ENCODE measurements at regions not wholly inside any gene's neighbourhood (a gene's known extent, or its start where the extent isn't known, plus 50 kb on each side); places are given as distances from the start of the nearest gene placed in this dataset.

GRCh38 chr5:152303841-152304240 lies 101.2 kb downstream of the NMUR2 start:
- Histone ChIP-seq H3K9me3 (no peaks in the 10 kb centered on the region), H3K4me3 (no peak overlapping the region), H3K4me2 (no peak overlapping the region), H3K4me1 (no peaks in the 10 kb centered on the region), H3K27ac (no peak overlapping the region)
- ChIA-PET POLR2A (no interaction called here), CTCF (no interaction called here)
- TF ChIP-seq HOXB5 (CRISPR knock-in tag; IDR thresholded peaks at IDR 0.05) = no peak
- TF ChIP-seq, protein P1, sequence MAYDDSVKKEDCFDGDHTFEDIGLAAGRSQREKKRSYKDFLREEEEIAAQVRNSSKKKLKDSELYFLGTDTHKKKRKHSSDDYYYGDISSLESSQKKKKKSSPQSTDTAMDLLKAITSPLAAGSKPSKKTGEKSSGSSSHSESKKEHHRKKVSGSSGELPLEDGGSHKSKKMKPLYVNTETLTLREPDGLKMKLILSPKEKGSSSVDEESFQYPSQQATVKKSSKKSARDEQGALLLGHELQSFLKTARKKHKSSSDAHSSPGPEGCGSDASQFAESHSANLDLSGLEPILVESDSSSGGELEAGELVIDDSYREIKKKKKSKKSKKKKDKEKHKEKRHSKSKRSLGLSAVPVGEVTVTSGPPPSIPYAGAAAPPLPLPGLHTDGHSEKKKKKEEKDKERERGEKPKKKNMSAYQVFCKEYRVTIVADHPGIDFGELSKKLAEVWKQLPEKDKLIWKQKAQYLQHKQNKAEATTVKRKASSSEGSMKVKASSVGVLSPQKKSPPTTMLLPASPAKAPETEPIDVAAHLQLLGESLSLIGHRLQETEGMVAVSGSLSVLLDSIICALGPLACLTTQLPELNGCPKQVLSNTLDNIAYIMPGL (CRISPR knock-in tag; IDR thresholded peaks at IDR 0.05; ENCODE audit: borderline replicate concordance) = no peak
- no peak for TF ChIP-seq RNF2 (IDR thresholded peaks at IDR 0.05; ENCODE audit: borderline replicate concordance, low read depth)
- no peak for TF ChIP-seq TFCP2L1 (CRISPR knock-in tag; IDR thresholded peaks at IDR 0.05)
- no peak for DNase-seq (ENCODE audit: low read depth in 1 of 2, low spot score in 1 of 2)
- no peak for ATAC-seq
- no peak for FAIRE-seq

- no peak for DNase-seq (ENCODE audit: low read depth in 1 of 2, low spot score in 1 of 2)
- H3K4me2 ChIP-seq = no peak overlapping the region
- H3K27ac ChIP-seq = no peak overlapping the region
- ChIA-PET CTCF (no interaction called here), POLR2A (no interaction called here)
- TF ChIP-seq, protein P1 (CRISPR knock-in tag; IDR thresholded peaks at IDR 0.05; ENCODE audit: borderline replicate concordance) = no peak
- TF ChIP-seq KDM5A (IDR thresholded peaks at IDR 0.05) = no peak
- no peak for TF ChIP-seq ZC3H11A (IDR thresholded peaks at IDR 0.05)
- no peak for TF ChIP-seq HOXA7 (CRISPR knock-in tag; IDR thresholded peaks at IDR 0.05)
- TF ChIP-seq, protein P2, sequence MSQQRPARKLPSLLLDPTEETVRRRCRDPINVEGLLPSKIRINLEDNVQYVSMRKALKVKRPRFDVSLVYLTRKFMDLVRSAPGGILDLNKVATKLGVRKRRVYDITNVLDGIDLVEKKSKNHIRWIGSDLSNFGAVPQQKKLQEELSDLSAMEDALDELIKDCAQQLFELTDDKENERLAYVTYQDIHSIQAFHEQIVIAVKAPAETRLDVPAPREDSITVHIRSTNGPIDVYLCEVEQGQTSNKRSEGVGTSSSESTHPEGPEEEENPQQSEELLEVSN (IDR thresholded peaks at IDR 0.05; ENCODE audit: borderline replicate concordance, low read depth) = no peak
- TF ChIP-seq JUN (IDR thresholded peaks at IDR 0.05) = no peak
- no peak for TF ChIP-seq CHD4 (IDR thresholded peaks at IDR 0.05; ENCODE audit: borderline replicate concordance)
- no peak for TF ChIP-seq HOXB5 (CRISPR knock-in tag; IDR thresholded peaks at IDR 0.05)
- TF ChIP-seq CEBPB (IDR thresholded peaks at IDR 0.05) = no peak
- no peak for TF ChIP-seq TFCP2L1 (CRISPR knock-in tag; IDR thresholded peaks at IDR 0.05)
- no peak for TF ChIP-seq SMC3 (IDR thresholded peaks at IDR 0.05)
- no peak for TF ChIP-seq JUNB (IDR thresholded peaks at IDR 0.05)
- no peak for TF ChIP-seq NFE2L2 (conservative IDR thresholded peaks at IDR 0.05; ENCODE audit: low read length)
- TF ChIP-seq BHLHE40 (IDR thresholded peaks at IDR 0.05; ENCODE audit: low read depth, low read length) = no peak
- no peak for FAIRE-seq
- no peaks in the 10 kb centered on the region for H3K9me3 ChIP-seq
- H3K4me1 ChIP-seq = no peaks in the 10 kb centered on the region
- no peak overlapping the region for H3K4me3 ChIP-seq
- no peak for ATAC-seq
Measured at GRCh38 chr5:152297866-152298265, 107.2 kb downstream of the NMUR2 start.

GRCh38 chr5:152293189-152293588 lies 111.9 kb downstream of the NMUR2 start:
- ChIA-PET POLR2A (no interaction called here), CTCF (no interaction called here)
- WGBS (ENCODE audit: missing lambda C conversion rate) = 3% methylated on average over 2 of the region's 2 CpGs
- Histone ChIP-seq H3K4me2 (no peak overlapping the region), H3K9me3 (no peaks in the 10 kb centered on the region), H3K4me1 (no peaks in the 10 kb centered on the region), H3K27ac (no peak overlapping the region), H3K4me3 (no peak overlapping the region)
- FAIRE-seq (no peak), ATAC-seq (no peak), DNase-seq (ENCODE audit: low read depth in 1 of 2, low spot score in 1 of 2) (no peak)
- TF ChIP-seq CBX8 (IDR thresholded peaks at IDR 0.05) = no peak
- TF ChIP-seq, protein P1 (CRISPR knock-in tag; IDR thresholded peaks at IDR 0.05; ENCODE audit: borderline replicate concordance) = no peak
- no peak for TF ChIP-seq HOXB13 (CRISPR knock-in tag; IDR thresholded peaks at IDR 0.05; ENCODE audit: low read depth)
- no peak for TF ChIP-seq ESRRA (IDR thresholded peaks at IDR 0.05; ENCODE audit: borderline replicate concordance, low read length)
- no peak for TF ChIP-seq EP300 (IDR thresholded peaks at IDR 0.05)
- TF ChIP-seq TP53 (CRISPR knock-in tag; IDR thresholded peaks at IDR 0.05) = no peak
- TF ChIP-seq FOXS1 (CRISPR knock-in tag; IDR thresholded peaks at IDR 0.05) = no peak
- TF ChIP-seq, protein P2 (IDR thresholded peaks at IDR 0.05; ENCODE audit: borderline replicate concordance, low read depth) = no peak
- TF ChIP-seq NFE2L2 (conservative IDR thresholded peaks at IDR 0.05; ENCODE audit: low read length) = no peak
- no peak for TF ChIP-seq EHF (CRISPR knock-in tag; IDR thresholded peaks at IDR 0.05)
- TF ChIP-seq RNF2 (IDR thresholded peaks at IDR 0.05; ENCODE audit: borderline replicate concordance, low read depth) = no peak
- TF ChIP-seq FOSL2 (IDR thresholded peaks at IDR 0.05) = no peak
- TF ChIP-seq FOSL2 (CRISPR knock-in tag; IDR thresholded peaks at IDR 0.05) = no peak
- TF ChIP-seq ZFP36 (IDR thresholded peaks at IDR 0.05; ENCODE audit: borderline replicate concordance, partially characterized antibody) = no peak
- TF ChIP-seq TFCP2L1 (CRISPR knock-in tag; IDR thresholded peaks at IDR 0.05) = no peak
- TF ChIP-seq ZNF302 (CRISPR knock-in tag; IDR thresholded peaks at IDR 0.05) = no peak
- TF ChIP-seq CHD4 (IDR thresholded peaks at IDR 0.05; ENCODE audit: borderline replicate concordance) = no peak
- no peak for TF ChIP-seq SREBF2 (IDR thresholded peaks at IDR 0.05)
- TF ChIP-seq, protein P3, sequence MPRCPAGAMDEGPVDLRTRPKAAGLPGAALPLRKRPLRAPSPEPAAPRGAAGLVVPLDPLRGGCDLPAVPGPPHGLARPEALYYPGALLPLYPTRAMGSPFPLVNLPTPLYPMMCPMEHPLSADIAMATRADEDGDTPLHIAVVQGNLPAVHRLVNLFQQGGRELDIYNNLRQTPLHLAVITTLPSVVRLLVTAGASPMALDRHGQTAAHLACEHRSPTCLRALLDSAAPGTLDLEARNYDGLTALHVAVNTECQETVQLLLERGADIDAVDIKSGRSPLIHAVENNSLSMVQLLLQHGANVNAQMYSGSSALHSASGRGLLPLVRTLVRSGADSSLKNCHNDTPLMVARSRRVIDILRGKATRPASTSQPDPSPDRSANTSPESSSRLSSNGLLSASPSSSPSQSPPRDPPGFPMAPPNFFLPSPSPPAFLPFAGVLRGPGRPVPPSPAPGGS (IDR thresholded peaks at IDR 0.05) = no peak
